Adipocyte (in vitro differentiated cells): ENCODE measurements at regions not wholly inside any gene's neighbourhood (a gene's known extent, or its start where the extent isn't known, plus 50 kb on each side); places are given as distances from the start of the nearest gene placed in this dataset.
"Not testable (repeated sequence)": the region's sequence is repeated elsewhere in the genome, so short reads cannot be mapped to it uniquely, and the experiment has no call there.

Source experiments
- DNase-seq: peaks from one replicate; pipeline ENCODE4 v3.0.0-alpha.2; 2015; ENCODE audit warnings: low read depth
- H3K27me3 ChIP-seq: replicated peaks from 2 replicates; pipeline ENCODE4 v1.7.0; 2013; ENCODE audit warnings: mild to moderate bottlenecking, low read length, moderate library complexity; ENCODE audit not compliant: control insufficient read depth, insufficient read depth
- H3K36me3 ChIP-seq: 2 replicates; pipeline ENCODE4 v1.7.0; 2013; ENCODE audit warnings: low read length, mild to moderate bottlenecking, moderate library complexity; ENCODE audit not compliant: control insufficient read depth, insufficient read depth, severe bottlenecking
- H3K4me1 ChIP-seq: 2 replicates; pipeline ENCODE4 v1.7.0; 2013; ENCODE audit warnings: mild to moderate bottlenecking, low read length, moderate library complexity; ENCODE audit not compliant: control insufficient read depth, insufficient read depth
- H3K4me3 ChIP-seq: 2 replicates; pipeline ENCODE4 v1.7.0; 2013; ENCODE audit warnings: mild to moderate bottlenecking, low read length, moderate library complexity
- H3K9ac ChIP-seq: 2 replicates; pipeline ENCODE4 v1.7.0; 2013; ENCODE audit warnings: mild to moderate bottlenecking, low read length, moderate library complexity
- H3K9me3 ChIP-seq: 2 replicates; pipeline ENCODE4 v1.7.0; 2013; ENCODE audit warnings: mild to moderate bottlenecking, low read length, moderate library complexity; ENCODE audit not compliant: control insufficient read depth

DNA sequence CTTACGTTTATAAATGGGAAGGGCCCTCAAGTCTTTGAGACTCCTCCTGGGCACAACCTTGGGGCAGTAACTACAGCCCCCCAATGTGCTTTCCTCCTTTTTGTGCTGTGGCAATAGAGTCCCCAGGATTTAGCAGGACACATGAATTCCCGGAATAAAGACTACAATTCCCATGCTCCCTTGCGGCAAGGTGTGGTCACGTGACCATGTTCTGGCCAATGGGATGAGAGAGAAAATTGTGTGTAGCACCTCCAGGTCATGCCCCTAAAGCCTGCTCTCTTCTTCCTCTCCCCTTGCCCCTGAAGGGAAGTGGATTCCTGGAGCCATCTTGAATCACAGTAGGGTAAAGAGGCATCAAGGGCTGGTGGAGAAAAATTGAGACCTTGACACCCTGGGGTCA is 295.1 kb upstream of the SFSWAP start:
- DNase-seq: no peak

DNA sequence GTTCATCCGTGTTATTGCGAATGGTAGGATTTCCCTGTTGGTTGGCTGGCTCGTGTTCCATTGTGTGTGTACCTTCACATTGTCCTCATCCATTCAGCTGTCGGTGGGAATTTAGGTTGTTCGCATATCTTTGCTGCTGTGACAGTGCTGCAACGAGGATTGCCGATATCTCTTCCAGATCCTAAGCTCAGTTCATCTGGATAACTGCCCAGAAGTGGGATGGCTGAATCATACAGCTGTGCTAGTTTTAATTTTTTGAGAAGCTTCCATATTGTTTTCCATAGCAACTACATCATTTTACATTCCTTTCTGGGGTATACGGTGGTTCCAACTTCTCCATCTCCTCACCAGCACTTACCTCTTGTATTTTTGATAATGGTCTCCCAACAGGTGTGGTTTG is 292.8 kb upstream of the SFSWAP start:
- H3K27me3 ChIP-seq: peaks cover 16% of the 10 kb centered on the region
- no peak for DNase-seq
- no peak overlapping the region for H3K4me3 ChIP-seq
- H3K36me3 ChIP-seq: no peaks in the 10 kb centered on the region
- peaks cover 5% of the 10 kb centered on the region for H3K9me3 ChIP-seq
- H3K9ac ChIP-seq: no peak overlapping the region
- H3K4me1 ChIP-seq: no peaks in the 10 kb centered on the region

More for the DNA sequence above, 295.1 kb upstream of the SFSWAP start:
- Histone ChIP-seq H3K9me3 (peaks cover 5% of the 10 kb centered on the region), H3K9ac (no peak overlapping the region), H3K27me3 (peaks cover 14% of the 10 kb centered on the region), H3K4me3 (no peak overlapping the region), H3K36me3 (no peaks in the 10 kb centered on the region), H3K4me1 (no peaks in the 10 kb centered on the region)

DNA sequence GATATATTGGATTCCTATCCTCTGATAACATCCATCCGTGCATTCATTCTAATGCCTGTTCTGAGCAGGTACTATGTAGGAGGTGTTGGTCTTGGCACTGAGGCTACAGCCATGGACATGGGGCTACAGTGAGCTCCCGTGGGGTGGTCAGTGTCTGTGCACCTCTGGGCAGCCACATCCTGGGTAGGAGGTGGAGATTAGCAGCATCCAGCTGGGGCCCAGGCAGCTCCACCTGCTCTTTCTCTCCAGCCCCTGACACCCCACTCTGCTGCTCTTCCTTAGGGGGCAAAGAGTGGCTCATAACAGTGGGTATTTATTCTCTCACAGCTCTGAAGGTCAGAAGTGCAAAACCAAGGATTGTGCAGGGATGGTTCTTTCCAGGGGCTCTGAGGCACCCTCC is 292.0 kb upstream of the SFSWAP start:
- Histone ChIP-seq H3K4me3 (no peak overlapping the region), H3K9me3 (peaks cover 8% of the 10 kb centered on the region), H3K9ac (no peak overlapping the region), H3K27me3 (peaks cover 16% of the 10 kb centered on the region), H3K36me3 (no peaks in the 10 kb centered on the region), H3K4me1 (no peaks in the 10 kb centered on the region)
- DNase-seq: no peak

DNA sequence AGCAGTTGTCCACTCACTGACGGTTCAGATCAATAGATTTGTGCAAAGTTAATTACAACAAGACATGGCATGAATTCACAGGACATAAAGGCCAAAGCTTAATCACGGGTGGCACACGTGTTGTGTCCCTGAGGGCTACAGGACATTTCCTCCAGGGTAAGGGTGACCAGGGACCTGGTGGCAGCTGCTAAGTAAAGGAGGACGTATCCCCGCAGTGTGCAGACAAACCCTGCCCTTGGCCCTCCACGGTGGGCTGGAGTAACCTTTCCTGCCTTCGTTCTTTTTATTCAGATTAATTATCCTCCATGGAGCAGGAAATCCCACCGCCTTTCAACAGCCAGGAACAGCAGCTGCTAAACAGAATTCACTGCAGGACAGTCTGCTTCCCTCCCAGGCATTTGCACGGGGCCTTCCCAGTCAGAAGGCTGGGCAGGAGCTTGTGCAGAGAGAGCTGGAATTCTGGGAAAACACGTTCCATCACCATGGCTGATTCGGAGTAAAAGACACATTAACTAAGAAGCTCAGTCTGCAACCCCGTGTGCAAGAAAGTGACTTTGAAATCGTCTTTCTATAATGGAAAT is 289.9 kb upstream of the SFSWAP start:
- Histone ChIP-seq H3K9me3 (peaks cover 26% of the 10 kb centered on the region), H3K27me3 (peaks cover 16% of the 10 kb centered on the region), H3K36me3 (no peaks in the 10 kb centered on the region), H3K4me1 (no peaks in the 10 kb centered on the region), H3K9ac (no peak overlapping the region), H3K4me3 (no peak overlapping the region)
- DNase-seq: no peak

DNA sequence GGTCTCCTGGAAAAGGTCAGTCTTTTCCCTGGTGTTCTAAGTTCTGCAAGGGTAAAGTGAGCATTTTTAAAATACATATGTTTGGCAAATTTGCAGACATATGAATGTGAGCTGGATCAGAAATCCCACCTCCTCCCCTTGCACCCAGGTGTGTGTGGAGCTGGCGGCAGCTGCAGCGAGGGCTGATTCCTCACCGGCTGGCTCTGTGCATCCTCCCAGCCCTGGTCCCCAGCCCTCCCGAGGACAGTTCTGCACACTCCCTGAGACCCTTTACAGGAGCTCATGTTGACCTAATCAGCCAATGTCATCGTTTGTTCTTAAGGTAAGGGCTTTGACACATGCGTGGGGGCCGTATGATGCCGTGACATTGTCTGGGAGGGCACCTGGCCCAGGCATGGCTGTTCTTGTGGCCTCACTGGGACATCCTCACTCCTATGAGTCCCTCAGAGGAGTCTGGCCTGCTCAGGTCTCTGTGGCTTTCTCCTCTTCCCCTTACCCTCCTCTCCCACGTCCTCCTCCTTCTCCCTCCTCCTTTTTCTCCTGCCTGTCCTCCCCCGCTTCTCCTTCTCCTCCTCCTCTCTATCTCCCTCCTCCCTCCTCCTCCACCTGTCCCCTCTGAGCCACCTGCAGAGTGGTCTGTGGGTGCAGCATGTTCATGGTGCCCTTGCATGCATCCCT is 289.2 kb upstream of the SFSWAP start:
- no peak for DNase-seq
- no peaks in the 10 kb centered on the region for H3K4me1 ChIP-seq
- no peak overlapping the region for H3K4me3 ChIP-seq
- no peak overlapping the region for H3K9ac ChIP-seq
- H3K27me3 ChIP-seq: peaks cover 16% of the 10 kb centered on the region
- H3K9me3 ChIP-seq: peaks cover 20% of the 10 kb centered on the region
- no peaks in the 10 kb centered on the region for H3K36me3 ChIP-seq

DNA sequence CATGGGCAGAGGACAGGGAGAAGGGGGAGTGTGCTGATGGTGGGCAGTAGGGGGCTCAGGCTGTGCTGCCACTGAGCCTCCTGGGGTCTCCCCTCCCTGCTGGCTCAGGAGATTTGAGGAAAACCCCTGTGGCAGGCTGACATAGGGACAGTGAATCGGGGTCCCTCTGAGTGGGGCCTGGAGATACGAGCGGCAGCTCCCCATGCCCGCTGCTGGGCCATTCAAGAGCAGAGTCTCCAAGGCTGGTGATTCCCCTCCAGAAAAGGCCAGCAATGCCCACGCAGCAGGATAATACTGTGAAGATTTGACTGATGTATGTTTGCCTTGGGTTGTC is 288.7 kb upstream of the SFSWAP start:
- peaks cover 16% of the 10 kb centered on the region for H3K27me3 ChIP-seq
- no peaks in the 10 kb centered on the region for H3K4me1 ChIP-seq
- no peak overlapping the region for H3K4me3 ChIP-seq
- peaks cover 20% of the 10 kb centered on the region for H3K9me3 ChIP-seq
- no peak overlapping the region for H3K9ac ChIP-seq
- no peaks in the 10 kb centered on the region for H3K36me3 ChIP-seq
- DNase-seq: no peak

DNA sequence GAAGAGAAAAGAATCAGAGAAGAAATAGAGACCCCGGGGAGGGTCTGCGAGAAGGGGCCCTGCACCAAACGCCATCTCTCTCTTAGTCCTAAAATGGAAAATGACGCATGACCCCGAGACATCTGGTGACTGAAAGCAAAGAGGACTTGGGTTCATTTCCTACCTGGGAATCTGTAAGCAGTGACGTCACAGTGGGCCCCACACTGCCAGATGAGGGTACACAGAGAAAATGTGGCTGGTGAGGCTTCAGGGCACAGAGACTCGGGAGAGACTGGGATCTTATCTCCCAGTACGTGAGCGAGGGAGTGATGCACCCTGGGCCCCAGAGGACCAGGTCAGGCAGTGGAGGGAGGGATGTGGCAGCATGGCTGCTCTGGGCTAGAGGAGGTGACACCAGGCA is 288.1 kb upstream of the SFSWAP start:
- Histone ChIP-seq H3K27me3 (peaks cover 16% of the 10 kb centered on the region), H3K4me1 (no peaks in the 10 kb centered on the region), H3K36me3 (no peaks in the 10 kb centered on the region), H3K9me3 (peaks cover 20% of the 10 kb centered on the region), H3K9ac (no peak overlapping the region), H3K4me3 (no peak overlapping the region)
- no peak for DNase-seq

DNA sequence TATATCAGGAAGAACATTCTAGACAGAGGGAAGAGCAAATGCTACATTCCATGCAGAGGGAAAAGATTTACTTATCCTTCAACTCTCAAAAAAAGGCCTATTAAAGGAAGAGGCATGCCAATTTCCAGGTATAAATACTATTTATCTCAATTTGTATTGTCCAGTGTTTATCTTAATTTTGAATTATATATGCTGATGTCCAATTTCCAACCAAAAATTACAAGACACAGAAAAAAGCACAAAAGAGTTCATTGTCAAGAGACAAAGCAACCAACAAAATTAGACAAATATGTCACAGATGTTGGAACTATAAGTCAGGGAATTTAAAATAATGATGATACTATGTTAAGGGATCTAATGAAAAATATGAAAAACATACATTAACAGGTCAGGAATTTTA is 286.6 kb upstream of the SFSWAP start:
- H3K9ac ChIP-seq: no peak overlapping the region
- no peaks in the 10 kb centered on the region for H3K4me1 ChIP-seq
- H3K9me3 ChIP-seq: peaks cover 20% of the 10 kb centered on the region
- H3K4me3 ChIP-seq: no peak overlapping the region
- no peaks in the 10 kb centered on the region for H3K36me3 ChIP-seq
- peaks cover 12% of the 10 kb centered on the region for H3K27me3 ChIP-seq
- DNase-seq: no peak

DNA sequence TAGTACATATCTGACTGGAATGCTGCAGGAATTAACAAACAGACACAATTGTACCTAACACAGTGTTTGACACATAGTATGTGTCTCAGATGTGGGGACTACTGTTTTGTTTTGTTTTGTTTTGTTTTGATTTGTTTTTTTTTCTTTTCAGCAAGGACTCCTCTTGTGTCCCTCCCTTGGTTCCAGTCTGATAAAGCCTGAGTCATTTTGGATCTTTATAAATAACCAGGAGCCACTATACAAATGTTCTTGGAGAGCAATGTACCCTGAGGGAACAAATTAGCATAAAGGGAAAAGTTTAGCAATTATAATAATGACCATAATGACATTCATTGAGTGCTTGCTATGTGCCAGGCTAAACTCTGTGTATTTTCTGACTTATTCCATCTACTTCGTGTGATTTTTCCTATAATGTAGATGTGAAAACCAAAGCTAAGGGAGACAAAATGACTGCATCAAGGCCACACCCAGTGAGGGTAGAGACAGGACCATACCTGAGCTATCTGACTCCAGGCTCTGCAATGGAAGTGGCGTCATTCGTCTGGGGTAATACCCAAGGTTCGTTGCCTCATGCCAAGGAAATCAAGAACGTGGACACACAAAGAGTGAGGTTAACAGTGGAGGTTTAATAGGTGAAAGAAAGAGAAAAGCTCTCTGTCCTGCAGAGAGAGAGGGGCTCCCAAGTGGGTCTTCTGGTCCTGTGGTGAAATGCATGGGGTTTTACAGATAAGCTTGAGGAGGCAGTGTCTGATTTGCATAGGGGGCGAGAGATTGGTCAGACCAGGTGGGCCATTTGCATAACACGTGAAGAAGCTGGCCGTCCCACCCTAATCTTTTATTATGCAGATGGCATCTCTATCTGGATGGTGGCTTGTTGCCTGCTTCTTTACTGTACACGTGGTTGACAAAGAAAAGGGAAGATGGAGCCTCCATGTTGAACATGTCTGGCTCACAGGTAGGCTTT is 285.5 kb upstream of the SFSWAP start:
- H3K27me3 ChIP-seq: peaks cover 10% of the 10 kb centered on the region
- peaks cover 20% of the 10 kb centered on the region for H3K9me3 ChIP-seq
- no peak for DNase-seq
- no peaks in the 10 kb centered on the region for H3K4me1 ChIP-seq
- no peak overlapping the region for H3K4me3 ChIP-seq
- H3K9ac ChIP-seq: no peak overlapping the region
- H3K36me3 ChIP-seq: no peaks in the 10 kb centered on the region

DNA sequence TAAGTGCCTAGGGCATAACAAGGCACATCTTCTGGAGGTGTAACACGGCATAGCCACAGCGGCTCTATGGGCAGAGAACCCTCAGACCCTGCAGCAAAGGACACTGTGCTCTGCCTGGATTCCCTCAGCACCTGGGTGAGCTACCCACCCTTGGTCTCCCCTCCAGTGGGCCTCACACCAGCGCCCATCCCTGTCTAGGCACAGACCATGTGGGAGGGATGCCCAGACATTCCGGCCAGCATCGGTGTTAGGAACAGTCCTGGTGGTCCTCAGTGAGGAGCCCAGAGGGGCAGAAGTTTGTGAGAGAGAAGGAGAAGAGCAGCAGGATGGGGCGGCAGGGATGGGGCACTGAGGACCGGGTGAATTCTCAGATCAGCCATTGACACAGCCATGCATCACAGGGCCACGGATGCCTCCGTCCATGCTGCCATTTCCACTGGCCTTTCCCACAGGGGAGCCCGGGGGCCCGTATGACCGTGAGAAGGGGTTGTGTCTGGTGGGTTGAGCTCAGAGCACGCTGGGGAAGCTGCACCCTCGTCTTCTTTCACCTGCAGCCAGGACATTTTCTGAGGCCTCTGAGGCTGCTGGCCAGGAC is 282.7 kb upstream of the SFSWAP start:
- no peaks in the 10 kb centered on the region for H3K27me3 ChIP-seq
- peaks cover 20% of the 10 kb centered on the region for H3K9me3 ChIP-seq
- H3K9ac ChIP-seq: no peak overlapping the region
- H3K4me3 ChIP-seq: no peak overlapping the region
- no peaks in the 10 kb centered on the region for H3K36me3 ChIP-seq
- no peak for DNase-seq
- no peaks in the 10 kb centered on the region for H3K4me1 ChIP-seq

DNA sequence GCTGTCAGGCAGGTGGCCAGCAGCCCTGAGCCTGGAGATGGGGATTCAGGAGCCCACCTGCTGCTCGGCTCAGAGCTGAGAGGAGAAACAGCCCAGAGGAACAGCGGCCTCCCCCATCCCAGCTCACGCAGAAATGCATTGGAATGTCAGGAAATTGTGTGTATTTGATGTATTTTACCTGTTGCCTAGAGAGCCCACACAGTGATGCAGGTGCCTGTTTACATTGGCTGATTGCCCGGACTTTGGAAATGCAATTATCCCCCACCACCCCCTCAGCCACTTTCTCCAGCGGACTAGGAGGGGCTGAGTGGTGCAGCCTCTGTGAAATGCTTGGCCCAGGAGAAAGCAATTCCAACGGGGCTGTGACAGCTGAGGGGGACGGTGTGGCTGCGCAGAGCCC is 281.7 kb upstream of the SFSWAP start:
- H3K36me3 ChIP-seq, H3K4me3 ChIP-seq, DNase-seq, H3K4me1 ChIP-seq, H3K9ac ChIP-seq, H3K27me3 ChIP-seq: not testable (repeated sequence)
- peaks cover 14% of the 10 kb centered on the region for H3K9me3 ChIP-seq
